GM13977 (cell line): ENCODE measurements at regions not wholly inside any gene's neighbourhood (a gene's known extent, or its start where the extent isn't known, plus 50 kb on each side); places are given as distances from the start of the nearest gene placed in this dataset.

Experiments used
- DNase-seq: peaks from one replicate; pipeline ENCODE4 v3.0.0; 2012; ENCODE audit warnings: low spot score
- CTCF ChIP-seq: IDR thresholded peaks from 2 replicates; pipeline ENCODE4 v1.5.1; 2012; ENCODE audit warnings: mild to moderate bottlenecking, control low read depth; ENCODE audit not compliant: insufficient read depth; ENCODE audit errors: extremely low read depth, missing control alignments
- in situ Hi-C: fragments of 300-500 bp; cut with MboI; formaldehyde crosslinking; loops from one replicate; pipeline ENCODE4 v1.12.0; 2022; ENCODE audit warnings: low sequenced_read_pairs, low pct_unique_long_range_greater_than_20kb, mixed read lengths, inconsistent platforms; ENCODE audit not compliant: unreplicated experiment

- DNase-seq, result no peak
- TF ChIP-seq CTCF, result no peak
- in situ Hi-C loops, result no loop called here
These were observed 311.6 kb upstream of the CNTN4 start for GRCh38 chr3:1787094-1787493.

- no peak for TF ChIP-seq CTCF
- no peak for DNase-seq
- in situ Hi-C loops, result no loop called here
These were observed 306.2 kb upstream of the CNTN4 start for GRCh38 chr3:1792466-1792865.

GRCh38 chr3:1798711-1799405, 299.8 kb upstream of the CNTN4 start:
- in situ Hi-C loops, result no loop called here
- DNase-seq, result no peak
- no peak for TF ChIP-seq CTCF

GRCh38 chr3:1805331-1805730, 293.3 kb upstream of the CNTN4 start:
- in situ Hi-C loops, result no loop called here
- no peak for DNase-seq

GRCh38 chr3:1808590-1808989, 290.1 kb upstream of the CNTN4 start:
- DNase-seq, result no peak
- no peak for TF ChIP-seq CTCF
- in situ Hi-C loops, result no loop called here

More at GRCh38 chr3:1805331-1805730, 293.3 kb upstream of the CNTN4 start:
- TF ChIP-seq CTCF, result no peak

- in situ Hi-C loops, result no loop called here
- TF ChIP-seq CTCF, result no peak
- no peak for DNase-seq
These were observed 274.8 kb upstream of the CNTN4 start for GRCh38 chr3:1823867-1824266.

GRCh38 chr3:1824359-1824758, 274.3 kb upstream of the CNTN4 start:
- DNase-seq, result no peak
- in situ Hi-C loops, result no loop called here
- no peak for TF ChIP-seq CTCF
